SK-N-SH treated with all-trans-retinoic acid at 6 μM for 48 hours (cell line): ENCODE measurements at regions not wholly inside any gene's neighbourhood (a gene's known extent, or its start where the extent isn't known, plus 50 kb on each side); places are given as distances from the start of the nearest gene placed in this dataset.

Experiments used
- ATAC-seq: fragments of 200-7000 bp; cut with Tn5 transposase; 3 replicates; pipeline ENCODE4 v1.9.1; 2020; ENCODE audit warnings: mild to moderate bottlenecking, moderate library complexity
- BACH2 ChIP-seq: fragments of 250-450 bp; sonication (Bioruptor Pico); IDR thresholded peaks from 2 replicates; pipeline ENCODE4 v1.9.0; 2021; ENCODE audit warnings: mild to moderate bottlenecking, borderline replicate concordance
- CSRNP3 ChIP-seq: fragments of 250-450 bp; sonication (Bioruptor Pico); IDR thresholded peaks from 2 replicates; pipeline ENCODE4 v1.5.1; 2021; ENCODE audit warnings: mild to moderate bottlenecking, moderate library complexity
- ESRRG ChIP-seq: fragments of 250-450 bp; sonication (Bioruptor Pico); IDR thresholded peaks from 2 replicates; pipeline ENCODE4 v1.6.1; 2021; ENCODE audit warnings: mild to moderate bottlenecking
- GLIS3 ChIP-seq: fragments of 250-450 bp; sonication (Bioruptor Pico); IDR thresholded peaks from 2 replicates; pipeline ENCODE4 v1.5.0; 2020; ENCODE audit warnings: mild to moderate bottlenecking, moderate library complexity
- ISL1 ChIP-seq: fragments of 250-450 bp; sonication (Bioruptor Pico); IDR thresholded peaks from 2 replicates; pipeline ENCODE4 v2.1.2; 2022; ENCODE audit warnings: mild to moderate bottlenecking, moderate library complexity
- OSR1 ChIP-seq: fragments of 250-450 bp; sonication (Bioruptor Pico); IDR thresholded peaks from 2 replicates; pipeline ENCODE4 v1.8.0; 2022; ENCODE audit warnings: moderate library complexity, mild to moderate bottlenecking, inconsistent platforms
- PATZ1 ChIP-seq: fragments of 250-450 bp; sonication (Bioruptor Pico); IDR thresholded peaks from 2 replicates; pipeline ENCODE4 v1.8.0; 2020; ENCODE audit warnings: mild to moderate bottlenecking, moderate library complexity, borderline replicate concordance
- POU6F1 ChIP-seq: fragments of 250-450 bp; sonication (Bioruptor Pico); IDR thresholded peaks from 2 replicates; pipeline ENCODE4 v1.8.0; 2021; ENCODE audit warnings: low read depth, mild to moderate bottlenecking, moderate library complexity, borderline replicate concordance
- PPARA ChIP-seq: fragments of 250-450 bp; sonication (Bioruptor Pico); IDR thresholded peaks from 2 replicates; pipeline ENCODE4 v1.5.0; 2020; ENCODE audit warnings: mild to moderate bottlenecking, borderline replicate concordance
- RARB ChIP-seq: fragments of 250-450 bp; sonication (Bioruptor Pico); IDR thresholded peaks from 2 replicates; pipeline ENCODE4 v1.8.0; 2021; ENCODE audit warnings: mild to moderate bottlenecking, moderate library complexity
- SNAI2 ChIP-seq: fragments of 250-450 bp; sonication (Bioruptor Pico); IDR thresholded peaks from 2 replicates; pipeline ENCODE4 v1.5.0; 2020; ENCODE audit warnings: mild to moderate bottlenecking, moderate library complexity
- TCF4 ChIP-seq: fragments of 250-450 bp; sonication (Bioruptor Pico); IDR thresholded peaks from 2 replicates; pipeline ENCODE4 v1.8.0; 2021; ENCODE audit warnings: mild to moderate bottlenecking, moderate library complexity, borderline replicate concordance
- TOX ChIP-seq: fragments of 250-450 bp; sonication (Bioruptor Pico); IDR thresholded peaks from 2 replicates; pipeline ENCODE4 v1.8.0; 2021; ENCODE audit warnings: mild to moderate bottlenecking, moderate library complexity, borderline replicate concordance
- TSHZ2 ChIP-seq: fragments of 250-450 bp; sonication (Bioruptor Pico); IDR thresholded peaks from 2 replicates; pipeline ENCODE4 v1.5.0; 2020; ENCODE audit warnings: mild to moderate bottlenecking, moderate library complexity
- ZC3H10 ChIP-seq: fragments of 250-450 bp; sonication (Bioruptor Pico); IDR thresholded peaks from 2 replicates; pipeline ENCODE4 v1.5.1; 2021; ENCODE audit warnings: mild to moderate bottlenecking, moderate library complexity
- ZFP3 ChIP-seq: fragments of 250-450 bp; sonication (Bioruptor Pico); IDR thresholded peaks from 2 replicates; pipeline ENCODE4 v1.5.0; 2020; ENCODE audit warnings: mild to moderate bottlenecking, moderate library complexity
- ZNF70 ChIP-seq: fragments of 450-650 bp; formaldehyde crosslinking; IDR thresholded peaks from 2 replicates; pipeline ENCODE4 v1.5.0; 2020; ENCODE audit warnings: mild to moderate bottlenecking, moderate library complexity
- ZNF8 ChIP-seq: fragments of 450-650 bp; formaldehyde crosslinking; IDR thresholded peaks from 2 replicates; pipeline ENCODE4 v1.5.0; 2020; ENCODE audit warnings: mild to moderate bottlenecking, moderate library complexity

- no peak for ATAC-seq
- TF ChIP-seq ISL1 (no peak), PPARA (CRISPR knock-in tag) (no peak), ESRRG (no peak), TCF4 (no peak), TOX (CRISPR knock-in tag) (no peak), RARB (CRISPR knock-in tag) (no peak), TSHZ2 (no peak), OSR1 (no peak), ZFP3 (CRISPR knock-in tag) (no peak), SNAI2 (CRISPR knock-in tag) (no peak), PATZ1 (CRISPR knock-in tag) (no peak), CSRNP3 (CRISPR knock-in tag) (no peak), ZC3H10 (no peak)
These were observed 254.6 kb downstream of the C12orf42 start for GRCh38 chr12:103241184-103241583.

GRCh38 chr12:103244596-103244995, 251.2 kb downstream of the C12orf42 start:
- TF ChIP-seq BACH2 (CRISPR knock-in tag), result no peak
- no peak for TF ChIP-seq ZNF70
- no peak for TF ChIP-seq GLIS3 (CRISPR knock-in tag)
- TF ChIP-seq OSR1, result no peak
- no peak for TF ChIP-seq TOX (CRISPR knock-in tag)
- no peak for TF ChIP-seq POU6F1
- no peak for TF ChIP-seq ZNF8 (CRISPR knock-in tag)
- no peak for TF ChIP-seq PPARA (CRISPR knock-in tag)
- TF ChIP-seq PATZ1 (CRISPR knock-in tag), result no peak
- no peak for TF ChIP-seq ZFP3 (CRISPR knock-in tag)
- TF ChIP-seq ESRRG, result no peak
- no peak for TF ChIP-seq RARB (CRISPR knock-in tag)
- no peak for TF ChIP-seq CSRNP3 (CRISPR knock-in tag)
- no peak for TF ChIP-seq ZC3H10
- no peak for TF ChIP-seq TSHZ2
- ATAC-seq, result no peak
